Osteocyte (in vitro differentiated cells): ENCODE measurements at regions not wholly inside any gene's neighbourhood (a gene's known extent, or its start where the extent isn't known, plus 50 kb on each side); places are given as distances from the start of the nearest gene placed in this dataset.
"Not testable (repeated sequence)": the region's sequence is repeated elsewhere in the genome, so short reads cannot be mapped to it uniquely, and the experiment has no call there.

Experiments used
- DNase-seq: peaks from one replicate; pipeline ENCODE4 v3.0.0; 2021; ENCODE audit warnings: mixed read lengths; ENCODE audit not compliant: unreplicated experiment; ENCODE audit errors: extremely low spot score
- H3K27ac Mint-ChIP-seq: one replicate; pipeline ENCODE4 v1.8.0; 2021; ENCODE audit warnings: mild to moderate bottlenecking, mixed read lengths; ENCODE audit not compliant: unreplicated experiment
- H3K27me3 Mint-ChIP-seq: one replicate; pipeline ENCODE4 v1.8.0; 2021; ENCODE audit warnings: mixed read lengths; ENCODE audit not compliant: unreplicated experiment
- H3K36me3 Mint-ChIP-seq: one replicate; pipeline ENCODE4 v1.8.0; 2021; ENCODE audit warnings: mixed read lengths; ENCODE audit not compliant: unreplicated experiment
- H3K4me1 Mint-ChIP-seq: one replicate; pipeline ENCODE4 v1.8.0; 2021; ENCODE audit warnings: mixed read lengths; ENCODE audit not compliant: unreplicated experiment
- H3K4me3 Mint-ChIP-seq: one replicate; pipeline ENCODE4 v1.8.0; 2021; ENCODE audit warnings: mild to moderate bottlenecking, moderate library complexity, mixed read lengths; ENCODE audit not compliant: unreplicated experiment
- H3K9me3 Mint-ChIP-seq: one replicate; pipeline ENCODE4 v1.8.0; 2021; ENCODE audit warnings: mixed read lengths; ENCODE audit not compliant: unreplicated experiment
- CTCF ChIP-seq: fragments of 200-600 bp; sonication (generic); IDR thresholded peaks from 2 replicates; pipeline ENCODE4 v1.5.0; 2021; ENCODE audit warnings: antibody characterized with exemption, mild to moderate bottlenecking, moderate library complexity

GRCh38 chrX:50980251-50980650, 69.7 kb downstream of the BMP15 start:
- no peaks in the 10 kb centered on the region for H3K36me3 Mint-ChIP-seq
- DNase-seq = no peak
- H3K4me3 Mint-ChIP-seq = no peak overlapping the region
- no peak overlapping the region for H3K27ac Mint-ChIP-seq
- no peaks in the 10 kb centered on the region for H3K9me3 Mint-ChIP-seq
- H3K4me1 Mint-ChIP-seq = no peaks in the 10 kb centered on the region
- no peak for TF ChIP-seq CTCF
- no peaks in the 10 kb centered on the region for H3K27me3 Mint-ChIP-seq

DNA sequence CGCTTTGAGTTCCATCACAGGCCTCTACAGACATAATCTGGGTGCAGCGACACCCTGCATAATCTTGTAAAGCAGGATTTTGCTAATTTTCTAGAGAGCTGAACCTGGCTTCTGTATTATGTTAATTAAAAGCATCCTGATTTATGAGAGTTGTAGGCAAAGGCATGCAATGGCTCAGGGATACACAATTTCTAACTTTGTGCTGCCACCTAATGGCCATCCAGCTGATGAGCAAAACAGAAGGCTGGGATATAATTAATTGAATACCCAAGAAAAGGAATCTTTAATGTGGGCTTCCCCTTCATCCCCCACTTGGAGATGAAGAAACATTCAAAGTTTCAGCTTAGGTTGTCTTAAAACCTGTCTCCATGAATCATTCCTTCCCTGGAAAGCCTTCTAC, 78.1 kb downstream of the BMP15 start:
- DNase-seq = no peak
- H3K4me3 Mint-ChIP-seq = no peak overlapping the region
- no peaks in the 10 kb centered on the region for H3K9me3 Mint-ChIP-seq
- H3K27ac Mint-ChIP-seq = no peak overlapping the region
- H3K36me3 Mint-ChIP-seq = no peaks in the 10 kb centered on the region
- peak; percentile 63 for TF ChIP-seq CTCF
- H3K27me3 Mint-ChIP-seq = no peaks in the 10 kb centered on the region
- H3K4me1 Mint-ChIP-seq = no peaks in the 10 kb centered on the region

DNA sequence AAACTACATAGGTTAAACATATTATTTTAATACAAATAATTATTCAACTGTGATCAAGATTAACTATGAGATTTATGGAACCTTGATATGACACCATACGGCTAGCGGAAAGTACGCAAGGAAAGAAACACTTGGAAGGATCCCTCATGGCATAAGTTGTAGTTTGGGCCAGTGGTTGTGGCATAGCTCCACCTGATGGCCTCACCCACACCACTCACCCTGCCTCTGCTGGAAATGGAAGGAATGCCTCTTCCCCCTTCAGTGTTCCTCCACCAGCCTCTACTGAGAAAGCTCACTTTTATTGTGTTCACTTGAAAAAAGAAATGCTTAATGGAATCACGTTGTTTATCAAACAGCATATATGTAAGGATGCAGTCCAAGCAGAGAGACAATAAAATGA, 86.4 kb downstream of the BMP15 start:
- no peaks in the 10 kb centered on the region for H3K27me3 Mint-ChIP-seq
- H3K9me3 Mint-ChIP-seq = peaks cover under 1% of the 10 kb centered on the region
- no peaks in the 10 kb centered on the region for H3K36me3 Mint-ChIP-seq
- H3K27ac Mint-ChIP-seq = no peak overlapping the region
- H3K4me3 Mint-ChIP-seq = no peak overlapping the region
- no peaks in the 10 kb centered on the region for H3K4me1 Mint-ChIP-seq
- TF ChIP-seq CTCF = no peak
- DNase-seq = no peak

GRCh38 chrX:51000384-51000783, 89.8 kb downstream of the BMP15 start:
- not testable (repeated sequence) for DNase-seq, H3K4me3 Mint-ChIP-seq, H3K36me3 Mint-ChIP-seq, H3K9me3 Mint-ChIP-seq, H3K4me1 Mint-ChIP-seq, H3K27me3 Mint-ChIP-seq, H3K27ac Mint-ChIP-seq

- not testable (repeated sequence) for H3K27me3 Mint-ChIP-seq, H3K4me3 Mint-ChIP-seq, H3K9me3 Mint-ChIP-seq, H3K36me3 Mint-ChIP-seq, H3K4me1 Mint-ChIP-seq, DNase-seq, H3K27ac Mint-ChIP-seq
These were observed 91.4 kb downstream of the BMP15 start for GRCh38 chrX:51001733-51002632.

DNA sequence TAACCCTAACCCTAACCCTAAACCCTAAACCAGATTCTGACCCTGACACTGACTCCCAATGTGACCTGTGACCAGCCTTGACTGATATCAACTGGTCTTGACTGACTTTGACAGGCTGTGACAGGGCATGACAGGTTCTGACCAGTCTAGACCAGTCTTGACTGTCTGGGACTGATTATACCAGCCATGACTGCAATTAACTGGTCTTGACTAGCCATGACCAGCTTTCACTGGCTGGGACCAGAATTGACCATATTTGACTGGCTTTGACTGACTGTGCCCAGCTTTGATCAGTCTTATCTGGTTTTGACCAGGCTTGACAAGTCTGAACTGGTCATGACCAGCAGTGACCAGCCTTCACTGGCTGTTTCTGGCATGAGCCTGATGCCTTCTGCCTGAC, 95.5 kb downstream of the BMP15 start:
- Mint-ChIP-seq H3K9me3 (peaks cover 26% of the 10 kb centered on the region), H3K36me3 (no peaks in the 10 kb centered on the region), H3K27ac (no peak overlapping the region), H3K27me3 (no peaks in the 10 kb centered on the region), H3K4me3 (no peak overlapping the region), H3K4me1 (no peaks in the 10 kb centered on the region)
- TF ChIP-seq CTCF = no peak
- DNase-seq = no peak
